K562 (cell line): ENCODE measurements at regions not wholly inside any gene's neighbourhood (a gene's known extent, or its start where the extent isn't known, plus 50 kb on each side); places are given as distances from the start of the nearest gene placed in this dataset.

ENCODE experiments used
- ATF4 ChIP-seq: fragments of 450-650 bp; formaldehyde crosslinking; IDR thresholded peaks from 2 replicates; pipeline ENCODE4 v1.4.0; 2022; ENCODE audit warnings: mild to moderate bottlenecking, moderate library complexity
- BACH1 ChIP-seq: fragments of 200-800 bp; sonication (Bioruptor generic); IDR thresholded peaks from 2 replicates; pipeline ENCODE4 v1.6.1; 2016; ENCODE audit warnings: missing genetic modification characterization, missing compliant biosample characterization
- HEY1 ChIP-seq: fragments of 250-450 bp; sonication (Bioruptor Pico); IDR thresholded peaks from 2 replicates; pipeline ENCODE4 v1.5.0; 2020; ENCODE audit warnings: mild to moderate bottlenecking, moderate library complexity, borderline replicate concordance
- POLR2AphosphoS5 ChIP-seq: IDR thresholded peaks from 2 replicates; pipeline ENCODE4 v1.6.1; 2011; ENCODE audit warnings: mild to moderate bottlenecking, low read depth, low read length, moderate library complexity; ENCODE audit not compliant: control insufficient read depth, insufficient read depth
- RBM22 ChIP-seq: fragments of 200-400 bp; formaldehyde crosslinking; IDR thresholded peaks from 2 replicates; pipeline ENCODE4 v1.6.1; 2018; ENCODE audit warnings: low read length, low read depth; ENCODE audit not compliant: poor library complexity, severe bottlenecking
- ZBTB33 ChIP-seq: sonication (generic); formaldehyde crosslinking; IDR thresholded peaks from 2 replicates; pipeline ENCODE4 v1.8.1; 2023; ENCODE audit warnings: mild to moderate bottlenecking, missing genetic modification reagents
- ZNF217 ChIP-seq: sonication (generic); formaldehyde crosslinking; IDR thresholded peaks from 2 replicates; pipeline ENCODE4 v1.8.0; 2022; ENCODE audit warnings: mild to moderate bottlenecking, missing genetic modification reagents

DNA sequence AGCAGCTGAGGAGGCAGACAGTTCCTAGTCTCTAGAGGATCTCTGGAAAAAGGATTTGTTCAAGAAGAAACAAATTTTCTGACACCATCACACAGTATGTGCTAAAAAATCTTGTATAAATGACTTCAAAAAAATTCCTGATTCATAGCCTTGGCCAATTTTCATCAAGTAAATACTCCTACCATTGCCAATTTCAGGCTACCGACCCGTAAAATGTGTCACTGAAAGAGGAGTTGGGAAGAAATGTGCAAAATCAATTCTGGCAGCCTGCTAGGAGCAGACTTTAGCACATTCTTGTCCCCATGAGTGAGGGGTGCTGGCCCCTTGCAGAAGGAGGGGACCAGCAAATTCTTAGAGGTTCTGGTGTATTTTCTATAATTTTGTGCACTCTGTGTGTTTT is 109.4 kb downstream of the TMEM30B start:
- no peak for TF ChIP-seq POLR2AphosphoS5
- no peak for TF ChIP-seq RBM22
- no peak for TF ChIP-seq ZNF217 (CRISPR knock-in tag)
- TF ChIP-seq ZBTB33 (CRISPR knock-in tag), result no peak
- no peak for TF ChIP-seq HEY1 (CRISPR knock-in tag)
- TF ChIP-seq ATF4 (CRISPR knock-in tag), result no peak
- no peak for TF ChIP-seq BACH1 (tag)
